Heart left ventricle (tissue), 13 donors: ENCODE measurements at regions not wholly inside any gene's neighbourhood (a gene's known extent, or its start where the extent isn't known, plus 50 kb on each side); places are given as distances from the start of the nearest gene placed in this dataset.

Source experiments
- POLR2A ChIP-seq, 2 donors: fragments of 450-650 bp; IDR thresholded peaks; one replicate each; pipeline ENCODE4 v1.6.1; 2017; ENCODE audit warnings: antibody characterized with exemption in 2 of 2, mild to moderate bottlenecking in 2 of 2, moderate library complexity in 2 of 2
- TF ChIP-seq, protein P1 (sequence below), 12 donors: fragments of 200-600 bp; sonication (generic) in 4 of 12; IDR thresholded peaks; one replicate each; pipeline versions ENCODE4 v1.5.0 to v1.8.0; 2018 to 2022; ENCODE audit warnings: antibody characterized with exemption in 12 of 12, mild to moderate bottlenecking in 5 of 12
- donor health status: ischemic (EF 13 %, LVEDD 7.1; RV severe dilation, severe dysfunction).
- donor health status: DM: no; HTN: yes; CAD: no.
- donor health status: DM: no; HTN: no; CAD: no.
- donor health status: ischemic (EF 25% LVEDD 6.9; RV normal size, moderate dysfunction).
- donor health status: ischemic (EF 25% LVEDD 5.7; RV mildly dilated, moderate dysfunction).
- donor health status: ischemic (EF 35%, LVEDD 5.7; RV mildly dilated, moderate dysfunction).
- donor health status: nonischemic (EF 11% LVEDD 7.7; RV severe dilation, severe dysfunction).
- donor health status: DM: yes; HTN: yes; CAD: no.
- donor health status: PGD.
- donor health status: ischemic (EF 29% LVEDD 5.4; RV normal size, mild dysfunction).
- donor health status: nonischemic (EF 23%, LVEDD 6.1; RV moderate dilation, normal function).

DNA sequence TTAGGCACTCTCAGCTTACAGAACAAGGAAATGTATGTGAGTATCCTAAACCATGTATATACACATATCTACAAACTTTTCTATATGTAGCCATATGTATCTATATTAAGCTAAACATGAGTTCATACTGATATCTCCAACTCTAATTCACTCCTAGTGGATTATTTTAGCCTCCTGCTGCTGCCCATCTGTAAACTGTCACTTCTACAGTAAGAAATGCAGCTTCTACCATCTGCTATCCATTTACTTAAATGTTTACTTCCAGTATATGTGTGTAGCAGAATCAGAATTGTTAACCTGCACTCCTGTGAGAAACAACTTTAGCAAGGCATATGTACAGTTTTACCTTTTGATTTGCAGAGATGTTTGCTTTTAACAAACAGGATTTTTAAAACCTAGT lies 478.5 kb upstream of the CBLB start:
- TF ChIP-seq, protein P1, sequence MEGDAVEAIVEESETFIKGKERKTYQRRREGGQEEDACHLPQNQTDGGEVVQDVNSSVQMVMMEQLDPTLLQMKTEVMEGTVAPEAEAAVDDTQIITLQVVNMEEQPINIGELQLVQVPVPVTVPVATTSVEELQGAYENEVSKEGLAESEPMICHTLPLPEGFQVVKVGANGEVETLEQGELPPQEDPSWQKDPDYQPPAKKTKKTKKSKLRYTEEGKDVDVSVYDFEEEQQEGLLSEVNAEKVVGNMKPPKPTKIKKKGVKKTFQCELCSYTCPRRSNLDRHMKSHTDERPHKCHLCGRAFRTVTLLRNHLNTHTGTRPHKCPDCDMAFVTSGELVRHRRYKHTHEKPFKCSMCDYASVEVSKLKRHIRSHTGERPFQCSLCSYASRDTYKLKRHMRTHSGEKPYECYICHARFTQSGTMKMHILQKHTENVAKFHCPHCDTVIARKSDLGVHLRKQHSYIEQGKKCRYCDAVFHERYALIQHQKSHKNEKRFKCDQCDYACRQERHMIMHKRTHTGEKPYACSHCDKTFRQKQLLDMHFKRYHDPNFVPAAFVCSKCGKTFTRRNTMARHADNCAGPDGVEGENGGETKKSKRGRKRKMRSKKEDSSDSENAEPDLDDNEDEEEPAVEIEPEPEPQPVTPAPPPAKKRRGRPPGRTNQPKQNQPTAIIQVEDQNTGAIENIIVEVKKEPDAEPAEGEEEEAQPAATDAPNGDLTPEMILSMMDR (IDR thresholded peaks at IDR 0.05): no peak
- no peak for TF ChIP-seq POLR2A (IDR thresholded peaks at IDR 0.05)
